SHP77 treated with DMSO at 0.1 percent for 48 hours (cell line): ENCODE measurements at regions not wholly inside any gene's neighbourhood (a gene's known extent, or its start where the extent isn't known, plus 50 kb on each side); places are given as distances from the start of the nearest gene placed in this dataset.

Experiments
- DNase-seq: peaks from one replicate; lab custom pipeline; 2025; lab: John Stamatoyannopoulos, UW

- no peak for DNase-seq
These were observed 207.6 kb upstream of the RAB4A start for GRCh38 chr1:229063154-229063773.

DNA sequence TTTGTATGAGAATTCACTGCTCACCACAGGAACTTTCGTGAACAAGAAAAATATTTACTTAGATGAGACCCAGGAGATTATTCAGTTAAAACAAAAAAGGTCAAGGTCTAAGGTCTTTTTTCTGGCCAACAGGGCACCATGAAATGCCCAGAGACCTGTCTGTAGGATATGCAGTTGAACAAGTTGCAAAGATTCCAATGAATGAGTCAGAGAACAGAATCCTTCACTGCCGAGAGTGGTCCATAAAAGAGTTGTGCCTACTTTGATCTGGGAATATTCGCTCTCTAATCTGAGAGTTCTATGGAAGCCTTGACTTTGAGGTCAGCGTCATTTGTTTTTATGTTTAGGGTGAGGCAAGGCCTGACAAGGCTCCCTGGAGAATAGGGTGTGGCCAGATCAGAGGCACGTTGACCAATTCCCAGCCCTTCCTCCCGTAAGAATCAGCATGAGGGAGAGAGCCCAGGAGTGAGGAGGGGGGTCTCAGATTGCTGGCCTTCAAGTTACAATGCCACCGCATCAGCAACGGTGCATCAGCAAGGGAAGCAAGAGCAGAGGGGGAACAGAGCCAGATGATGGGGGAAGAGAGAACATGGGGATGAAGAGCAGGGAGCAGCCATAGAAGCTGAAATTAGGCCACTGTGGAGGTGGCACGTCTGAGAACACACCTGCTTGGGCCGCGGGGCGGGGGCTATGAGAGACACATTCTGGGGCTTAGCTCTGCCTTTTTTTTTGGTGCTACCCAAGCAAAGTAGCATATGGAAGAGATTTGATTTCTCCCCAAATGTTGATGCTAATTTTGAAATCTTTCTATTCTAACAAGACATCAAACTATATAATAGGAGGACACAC lies 206.4 kb upstream of the RAB4A start:
- no peak for DNase-seq

DNA sequence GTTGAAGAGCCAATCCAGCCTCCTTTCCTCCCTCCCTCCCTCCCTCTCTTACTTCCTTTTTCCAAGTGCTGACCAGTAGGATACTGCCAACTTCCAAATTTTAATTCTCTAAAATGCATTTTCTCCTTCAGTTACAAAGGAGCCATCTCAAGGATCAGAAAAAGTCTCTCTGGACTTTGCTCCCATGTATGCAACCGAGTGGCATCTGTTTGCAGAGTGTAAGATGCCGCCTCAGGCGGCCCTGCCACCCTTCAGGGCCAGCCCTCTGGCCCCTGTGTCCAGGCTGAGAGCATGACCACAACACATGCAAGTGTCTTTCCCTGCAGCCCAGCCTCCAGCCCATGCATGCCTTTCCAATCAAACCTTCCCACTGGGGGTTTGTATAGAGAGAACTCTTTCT lies 205.3 kb upstream of the RAB4A start:
- no peak for DNase-seq

GRCh38 chr1:229066591-229066990 lies 204.3 kb upstream of the RAB4A start:
- no peak for DNase-seq

DNA sequence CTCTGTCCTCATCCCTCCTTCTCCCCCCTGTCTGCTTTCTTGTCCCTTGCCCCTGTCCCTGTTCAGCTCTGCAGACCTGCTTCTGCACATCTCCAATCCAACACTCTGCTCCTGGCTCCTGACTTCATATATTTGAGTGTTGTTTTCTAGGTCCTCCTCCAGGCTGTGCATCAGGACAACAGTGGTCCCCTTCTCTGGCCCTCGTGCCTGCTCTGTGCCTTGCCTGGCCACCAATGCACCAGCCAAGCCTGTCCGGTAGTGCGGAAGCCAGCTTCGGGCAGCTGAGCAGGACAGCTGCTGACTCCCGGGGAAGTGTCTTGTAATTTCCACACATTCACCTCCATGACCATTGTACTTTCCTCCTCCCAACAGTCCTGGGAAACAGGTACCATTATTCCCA lies 203.4 kb upstream of the RAB4A start:
- no peak for DNase-seq

GRCh38 chr1:229068270-229068987 lies 202.5 kb upstream of the RAB4A start:
- no peak for DNase-seq

- DNase-seq = no peak
These were observed 201.7 kb upstream of the RAB4A start for GRCh38 chr1:229069176-229069575.

DNA sequence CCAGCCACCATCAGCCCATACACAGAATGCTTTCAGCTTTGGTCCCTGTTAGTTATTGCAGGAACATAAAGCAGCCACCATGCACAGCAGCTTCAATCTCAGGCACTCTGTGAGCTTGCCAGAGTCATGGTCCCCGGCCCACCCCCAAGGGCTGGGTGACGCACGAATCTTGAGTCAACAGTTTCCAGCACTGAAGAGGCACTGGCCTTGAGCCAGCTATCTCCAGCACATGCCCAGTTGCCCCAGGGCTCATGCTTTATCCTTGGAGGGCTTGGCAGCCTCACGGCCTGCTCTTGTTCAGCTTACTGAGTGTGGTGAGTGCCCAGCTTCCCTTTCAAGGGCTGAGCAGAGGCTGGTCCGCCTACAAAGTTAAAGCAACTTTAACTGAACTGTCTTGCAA lies 200.7 kb upstream of the RAB4A start:
- peak; percentile 95 for DNase-seq

DNA sequence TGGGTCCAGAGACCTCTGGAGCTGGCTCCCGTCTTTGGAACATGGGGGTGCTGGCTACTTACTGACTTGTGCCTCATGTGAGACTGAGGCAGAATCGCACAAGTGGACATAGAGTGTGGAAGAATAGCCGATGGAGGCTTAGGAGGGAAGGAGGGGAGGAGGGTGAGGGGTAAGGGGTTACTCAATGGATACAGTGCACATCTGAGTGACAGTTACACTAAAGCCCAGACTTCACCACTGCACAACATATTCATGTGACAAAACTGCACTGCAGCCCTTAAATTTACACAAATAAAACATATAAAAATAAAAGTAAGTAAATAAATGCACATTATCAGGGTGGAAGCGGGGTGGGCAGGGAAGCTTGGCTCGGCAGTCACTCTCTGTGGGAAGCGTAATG lies 197.7 kb upstream of the RAB4A start:
- no peak for DNase-seq

DNA sequence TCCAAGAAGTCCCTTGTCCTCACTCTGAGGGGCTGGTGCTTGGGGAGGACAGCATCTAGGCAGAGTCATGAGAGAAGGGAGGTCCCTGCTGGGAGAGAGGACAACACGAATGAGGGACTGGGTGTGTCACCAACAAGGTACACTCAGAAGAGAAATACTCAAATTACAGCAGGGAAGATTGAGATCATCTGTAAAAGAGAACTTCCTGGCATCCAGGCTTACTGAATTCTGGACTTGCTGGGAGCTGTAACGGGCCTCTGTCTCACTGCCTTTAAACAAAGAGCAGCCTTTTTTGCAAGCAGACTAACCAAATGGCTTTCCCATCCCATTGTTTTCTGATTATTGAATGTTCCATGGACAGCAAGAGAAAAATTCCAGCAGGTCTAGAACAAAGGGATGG lies 195.7 kb upstream of the RAB4A start:
- no peak for DNase-seq

- DNase-seq = no peak
These were observed 195.2 kb upstream of the RAB4A start for GRCh38 chr1:229075716-229076115.

- DNase-seq = no peak
These were observed 194.7 kb upstream of the RAB4A start for GRCh38 chr1:229076195-229076594.

- DNase-seq = no peak
These were observed 191.8 kb upstream of the RAB4A start for GRCh38 chr1:229079016-229079595.

- no peak for DNase-seq
These were observed 190.6 kb upstream of the RAB4A start for GRCh38 chr1:229080361-229080760.

GRCh38 chr1:229085291-229085690 lies 185.6 kb upstream of the RAB4A start:
- DNase-seq = no peak

DNA sequence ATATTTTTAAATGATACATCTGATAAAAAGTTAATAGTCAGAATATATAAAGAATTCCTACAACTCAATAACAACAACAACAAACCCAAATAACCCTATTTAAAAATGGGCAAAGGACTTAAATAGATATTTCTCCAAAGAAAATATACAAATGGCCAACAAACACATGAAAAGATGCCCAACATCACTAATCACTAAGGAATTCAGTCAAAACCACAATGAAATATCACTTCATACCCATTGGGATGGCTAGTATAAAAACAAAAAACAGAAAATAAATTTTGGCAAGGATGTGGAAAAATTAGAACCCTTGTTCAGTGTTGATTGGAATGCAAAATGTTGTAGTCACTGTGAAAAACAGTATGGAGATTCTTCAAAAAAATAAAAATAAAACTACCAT lies 184.8 kb upstream of the RAB4A start:
- no peak for DNase-seq

- no peak for DNase-seq
These were observed 184.2 kb upstream of the RAB4A start for GRCh38 chr1:229086686-229087085.

DNA sequence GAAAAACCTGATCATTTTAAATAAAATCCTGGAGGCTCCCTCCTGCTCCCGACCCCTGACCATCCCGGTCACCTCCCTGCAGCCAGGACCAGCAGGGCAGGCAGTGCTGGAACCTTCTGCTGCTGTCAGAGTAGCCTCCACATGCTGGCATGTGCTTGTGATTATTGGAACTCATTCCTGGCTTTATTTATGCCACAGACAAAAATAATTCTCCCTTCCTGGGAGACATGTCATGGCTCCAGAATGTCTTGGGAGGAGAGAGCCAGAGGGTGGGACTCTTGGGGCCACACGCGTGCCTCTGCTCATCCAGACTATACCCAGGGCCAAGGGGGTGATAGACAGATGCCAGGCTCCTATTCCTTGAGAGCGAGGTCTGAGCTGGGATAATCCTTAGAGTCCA lies 183.6 kb upstream of the RAB4A start:
- DNase-seq = no peak

DNA sequence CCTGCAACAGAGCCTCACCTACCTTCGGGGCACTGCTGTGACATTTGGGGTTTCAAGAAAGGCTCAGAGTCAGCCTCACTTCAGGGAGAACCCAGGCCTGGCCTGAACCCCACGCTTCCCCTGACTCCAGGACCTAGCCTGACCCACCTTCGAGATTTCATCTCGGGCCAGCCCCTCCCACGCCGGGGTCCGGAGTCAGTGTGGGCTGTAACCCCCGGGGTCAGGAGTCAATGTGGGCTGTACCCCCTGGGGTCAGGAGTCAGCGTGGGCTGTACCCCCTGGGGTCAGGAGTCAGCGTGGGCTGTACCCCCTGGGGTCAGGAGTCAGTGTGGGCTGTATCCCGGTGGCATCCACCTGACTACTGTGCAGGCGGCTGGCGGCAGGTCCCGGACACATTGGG lies 183.0 kb upstream of the RAB4A start:
- DNase-seq = no peak

DNA sequence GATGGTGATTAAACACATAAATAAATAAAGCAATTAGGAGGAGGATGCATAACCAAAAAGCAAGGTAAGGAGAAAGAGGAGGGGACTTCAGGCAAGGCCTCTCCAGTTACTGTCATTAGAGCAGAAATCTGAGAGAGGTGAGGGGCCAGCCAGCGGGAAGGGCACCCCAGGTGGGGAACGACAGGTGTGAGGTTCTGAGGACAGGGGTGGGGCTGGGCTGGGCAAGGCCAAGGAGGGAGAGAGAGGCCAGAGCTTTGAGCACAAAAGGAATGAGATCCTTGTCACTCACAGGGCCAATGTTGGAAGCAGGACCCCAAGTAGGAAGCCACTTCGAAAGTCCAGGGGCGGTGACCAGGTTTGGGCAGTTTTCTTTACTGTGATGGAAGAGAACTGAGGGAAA lies 182.2 kb upstream of the RAB4A start:
- no peak for DNase-seq

DNA sequence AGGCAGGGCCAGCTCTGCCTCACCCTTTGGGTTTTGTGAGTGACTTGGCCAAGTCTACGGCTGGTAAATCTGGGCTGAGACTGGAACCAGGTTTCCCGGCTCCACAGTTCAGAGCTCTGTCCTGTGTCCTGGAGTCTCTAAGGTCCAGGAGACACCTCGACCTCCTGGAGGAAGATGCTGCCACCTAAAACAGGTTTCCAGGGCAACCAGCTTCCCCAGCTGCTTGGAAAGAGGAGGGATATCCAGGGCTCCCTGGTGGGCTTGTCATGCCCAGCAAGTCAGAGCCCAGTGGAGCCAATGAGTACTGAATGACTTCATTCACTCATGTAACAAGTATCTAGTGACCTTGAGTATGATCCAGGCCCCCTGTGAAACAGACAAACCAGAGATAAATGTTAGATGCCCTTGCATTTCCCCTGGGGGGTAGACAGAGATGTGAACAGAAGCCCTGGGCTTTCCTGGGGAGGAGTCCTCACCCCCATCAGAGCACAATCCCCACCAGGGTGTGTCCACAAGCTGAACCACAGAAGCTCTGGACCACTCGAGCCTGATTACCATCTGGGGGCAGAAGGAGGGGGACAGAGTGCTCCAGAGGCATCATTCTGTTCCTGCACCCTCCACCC lies 181.2 kb upstream of the RAB4A start:
- DNase-seq = no peak

- no peak for DNase-seq
These were observed 179.2 kb upstream of the RAB4A start for GRCh38 chr1:229091721-229092136.
